ENCODE measurements at regions not wholly inside any gene's neighbourhood (a gene's known extent, or its start where the extent isn't known, plus 50 kb on each side); places are given as distances from the start of the nearest gene placed in this dataset.
"Not testable (repeated sequence)": the region's sequence is repeated elsewhere in the genome, so short reads cannot be mapped to it uniquely, and the experiment has no call there.

DNA sequence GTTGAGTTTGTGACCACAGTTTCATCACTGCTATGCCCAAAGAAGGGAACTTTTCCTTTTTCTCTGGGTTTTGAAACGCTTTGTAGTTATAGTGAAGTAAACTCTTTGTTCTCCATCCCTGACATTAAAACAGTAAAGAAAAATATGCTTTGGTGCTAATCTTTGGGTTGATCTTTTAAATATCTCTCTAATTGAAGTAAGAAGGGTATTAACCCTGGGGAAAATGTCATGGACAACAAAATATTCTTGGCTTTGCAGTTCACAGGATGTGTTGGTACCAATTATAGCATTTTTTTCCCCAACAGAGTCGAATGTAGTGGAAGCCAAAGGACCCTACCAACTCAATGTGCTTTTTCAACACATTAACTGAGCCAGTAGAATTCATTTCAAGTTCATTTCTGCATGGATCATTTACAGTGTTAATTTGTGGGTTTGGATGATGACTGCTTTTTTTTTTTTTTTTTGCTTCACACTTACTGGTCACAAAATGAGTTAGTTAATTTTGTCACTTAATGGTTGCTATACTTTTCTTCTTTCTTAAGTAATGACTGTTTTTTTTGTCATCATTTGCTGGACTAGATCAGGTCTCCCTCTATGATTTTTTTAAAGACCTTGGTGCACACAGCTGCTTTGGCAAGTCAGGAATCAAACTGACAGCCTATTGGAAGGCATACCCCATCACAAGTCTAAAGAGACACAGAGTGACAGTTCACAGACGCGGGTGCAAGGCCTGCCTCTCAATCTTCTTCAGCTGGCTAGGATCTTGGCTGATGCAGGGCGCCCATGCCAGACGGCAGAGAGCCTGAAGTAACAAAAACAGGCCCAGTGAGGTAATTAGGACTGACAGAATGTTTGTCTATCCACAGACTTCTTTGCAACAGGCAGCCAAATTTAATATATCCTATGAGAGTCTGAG lies 98.8 kb upstream of the MMADHC start:
- Histone ChIP-seq H3K36me3 (no peaks in the 10 kb centered on the region), H3K27me3 (no peaks in the 10 kb centered on the region), H3K4me1 (no peaks in the 10 kb centered on the region), H3K4me3 (no peak overlapping the region), H3K27ac (no peak overlapping the region), H3K9me3 (no peaks in the 10 kb centered on the region)
- TF ChIP-seq, protein P1, sequence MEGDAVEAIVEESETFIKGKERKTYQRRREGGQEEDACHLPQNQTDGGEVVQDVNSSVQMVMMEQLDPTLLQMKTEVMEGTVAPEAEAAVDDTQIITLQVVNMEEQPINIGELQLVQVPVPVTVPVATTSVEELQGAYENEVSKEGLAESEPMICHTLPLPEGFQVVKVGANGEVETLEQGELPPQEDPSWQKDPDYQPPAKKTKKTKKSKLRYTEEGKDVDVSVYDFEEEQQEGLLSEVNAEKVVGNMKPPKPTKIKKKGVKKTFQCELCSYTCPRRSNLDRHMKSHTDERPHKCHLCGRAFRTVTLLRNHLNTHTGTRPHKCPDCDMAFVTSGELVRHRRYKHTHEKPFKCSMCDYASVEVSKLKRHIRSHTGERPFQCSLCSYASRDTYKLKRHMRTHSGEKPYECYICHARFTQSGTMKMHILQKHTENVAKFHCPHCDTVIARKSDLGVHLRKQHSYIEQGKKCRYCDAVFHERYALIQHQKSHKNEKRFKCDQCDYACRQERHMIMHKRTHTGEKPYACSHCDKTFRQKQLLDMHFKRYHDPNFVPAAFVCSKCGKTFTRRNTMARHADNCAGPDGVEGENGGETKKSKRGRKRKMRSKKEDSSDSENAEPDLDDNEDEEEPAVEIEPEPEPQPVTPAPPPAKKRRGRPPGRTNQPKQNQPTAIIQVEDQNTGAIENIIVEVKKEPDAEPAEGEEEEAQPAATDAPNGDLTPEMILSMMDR (IDR thresholded peaks at IDR 0.05): no peak
- intact Hi-C loops (cut with DNase I): no loop called here
- DNase-seq (ENCODE audit: low spot score in 2 of 2): no peak

DNA sequence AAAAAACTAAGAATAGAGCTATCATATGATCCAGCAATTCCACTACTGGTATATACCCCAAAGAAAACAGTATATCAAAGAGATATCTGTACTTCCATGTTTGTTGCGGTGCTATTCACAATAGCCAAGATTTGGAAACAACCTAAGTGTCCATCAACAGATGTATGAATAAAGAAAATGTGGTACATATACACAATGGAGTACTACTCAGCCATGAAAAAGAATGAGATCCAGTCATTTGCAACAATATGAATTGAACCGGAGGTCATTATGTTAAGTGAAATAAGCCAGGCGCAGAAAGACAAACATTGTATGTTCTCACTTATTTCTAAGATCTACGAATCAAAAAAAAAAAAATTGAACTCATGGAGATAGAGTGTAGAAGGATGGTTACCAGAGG lies 97.8 kb upstream of the MMADHC start:
- intact Hi-C loops (cut with DNase I); H3K4me1 ChIP-seq: not testable (repeated sequence)

DNA sequence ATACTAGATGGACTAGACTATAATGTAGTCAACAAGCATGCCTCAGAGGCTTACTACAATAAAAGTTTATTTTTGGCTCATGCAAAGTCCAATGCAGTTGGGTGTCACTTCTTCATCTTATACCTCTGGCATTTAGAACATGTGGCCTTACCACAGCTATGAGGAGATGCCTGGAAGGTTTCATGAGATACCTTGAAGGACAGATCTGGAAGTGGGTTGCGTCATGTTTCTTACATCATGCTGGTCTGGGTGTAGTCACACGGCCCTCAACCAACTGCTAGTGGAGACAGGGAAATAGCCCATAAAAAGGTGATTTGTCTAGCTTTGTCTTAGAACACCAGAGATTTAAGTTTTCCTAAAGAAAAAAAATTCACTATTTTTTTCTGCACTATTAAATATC lies 91.7 kb upstream of the MMADHC start:
- no peaks in the 10 kb centered on the region for H3K9me3 ChIP-seq
- no peak overlapping the region for H3K27ac ChIP-seq
- no peak for DNase-seq (ENCODE audit: low spot score in 2 of 2)

More for the DNA sequence above, 97.8 kb upstream of the MMADHC start:
- not testable (repeated sequence) for DNase-seq (ENCODE audit: low spot score in 2 of 2); H3K36me3 ChIP-seq; H3K27ac ChIP-seq; H3K27me3 ChIP-seq; H3K9me3 ChIP-seq; H3K4me3 ChIP-seq

DNA sequence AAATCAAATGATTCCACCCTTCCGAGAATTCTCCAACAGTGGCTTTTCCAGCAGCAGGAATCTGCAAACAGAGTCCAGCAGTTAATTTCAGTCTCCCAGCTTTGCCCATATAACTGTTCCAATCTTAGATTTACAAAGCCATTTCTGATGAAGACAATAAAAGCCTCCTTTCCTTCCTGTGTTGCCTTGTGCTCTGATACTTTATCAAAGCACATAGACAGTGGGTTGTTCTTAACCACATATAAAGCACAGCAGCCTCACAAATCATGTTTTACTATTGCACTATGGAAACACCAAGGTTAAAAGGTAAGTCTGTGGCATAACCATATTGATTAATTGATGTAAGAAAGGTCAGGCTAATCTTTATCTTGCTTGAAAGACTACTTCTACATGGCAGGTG lies 89.8 kb upstream of the MMADHC start:
- Histone ChIP-seq H3K36me3 (no peaks in the 10 kb centered on the region), H3K27me3 (no peaks in the 10 kb centered on the region), H3K4me3 (no peak overlapping the region), H3K9me3 (no peaks in the 10 kb centered on the region), H3K27ac (no peak overlapping the region), H3K4me1 (no peaks in the 10 kb centered on the region)
- intact Hi-C loops (cut with DNase I): no loop called here
- DNase-seq (ENCODE audit: low spot score in 2 of 2): no peak
- TF ChIP-seq, protein P1 (IDR thresholded peaks at IDR 0.05): no peak

More for the DNA sequence above, 91.7 kb upstream of the MMADHC start:
- no peaks in the 10 kb centered on the region for H3K4me1 ChIP-seq
- intact Hi-C loops (cut with DNase I): no loop called here
- H3K36me3 ChIP-seq: no peaks in the 10 kb centered on the region
- TF ChIP-seq, protein P1 (IDR thresholded peaks at IDR 0.05): no peak
- no peaks in the 10 kb centered on the region for H3K27me3 ChIP-seq
- H3K4me3 ChIP-seq: no peak overlapping the region

DNA sequence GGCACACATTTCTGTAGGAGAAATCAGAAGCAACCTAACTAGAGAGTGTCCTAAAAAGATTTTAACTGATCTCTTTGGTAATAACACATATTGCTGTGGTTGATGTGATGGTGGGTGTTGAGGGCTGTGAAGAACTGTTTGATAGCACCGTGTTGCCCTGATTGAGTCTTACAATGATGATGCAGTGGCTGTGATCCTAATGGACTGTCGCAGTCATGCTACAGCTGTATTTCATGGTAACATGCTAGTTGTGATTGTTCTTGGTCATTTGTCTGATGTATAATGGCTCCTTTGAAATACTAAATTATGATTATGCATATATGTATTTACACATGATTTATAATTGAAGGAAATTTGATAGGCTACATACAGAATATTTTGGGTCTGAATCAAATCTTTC lies 82.5 kb upstream of the MMADHC start:
- Histone ChIP-seq H3K4me3 (no peak overlapping the region), H3K36me3 (no peaks in the 10 kb centered on the region), H3K27me3 (no peaks in the 10 kb centered on the region), H3K4me1 (no peaks in the 10 kb centered on the region), H3K9me3 (no peaks in the 10 kb centered on the region), H3K27ac (no peak overlapping the region)
- DNase-seq (ENCODE audit: low spot score in 2 of 2): no peak
- intact Hi-C loops (cut with DNase I): no loop called here
- TF ChIP-seq, protein P1 (IDR thresholded peaks at IDR 0.05): no peak

DNA sequence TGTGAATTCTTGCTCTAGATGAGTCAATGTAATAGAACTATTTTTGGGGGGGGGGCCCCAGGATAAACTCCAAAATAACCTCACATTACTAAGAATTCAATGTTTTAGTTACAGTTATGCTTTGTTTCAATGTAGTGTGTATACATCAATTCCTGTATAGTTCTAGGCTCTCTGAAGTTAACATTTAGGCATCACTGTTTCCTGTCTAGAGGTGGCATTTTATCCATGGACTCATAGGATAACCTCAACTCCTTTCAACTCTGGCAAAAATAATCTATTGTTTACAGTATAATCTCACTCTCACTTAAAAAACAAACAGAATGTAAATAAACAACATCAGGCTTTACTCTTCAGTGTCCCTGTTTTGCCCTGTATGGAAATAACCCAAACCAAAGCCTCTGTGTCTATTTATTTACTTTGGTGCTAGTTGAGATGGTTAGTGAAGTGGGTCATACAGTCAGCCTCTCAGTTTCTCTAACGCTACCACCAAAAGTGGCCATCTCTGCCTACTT lies 79.3 kb upstream of the MMADHC start:
- DNase-seq (ENCODE audit: low spot score in 2 of 2): no peak
- no peaks in the 10 kb centered on the region for H3K9me3 ChIP-seq
- no peak overlapping the region for H3K4me3 ChIP-seq
- H3K36me3 ChIP-seq: no peaks in the 10 kb centered on the region
- H3K27me3 ChIP-seq: no peaks in the 10 kb centered on the region
- TF ChIP-seq, protein P1 (IDR thresholded peaks at IDR 0.05): no peak
- H3K4me1 ChIP-seq: no peaks in the 10 kb centered on the region
- no peak overlapping the region for H3K27ac ChIP-seq
- intact Hi-C loops (cut with DNase I): no loop called here
